HG03520 (cell line): ENCODE measurements at regions not wholly inside any gene's neighbourhood (a gene's known extent, or its start where the extent isn't known, plus 50 kb on each side); places are given as distances from the start of the nearest gene placed in this dataset.

Experiments used
- ATAC-seq: cut with Tn5 transposase; IDR thresholded peaks from one replicate; pipeline ENCODE4 v1.9.1; 2021; ENCODE audit warnings: mild to moderate bottlenecking, moderate library complexity; ENCODE audit not compliant: unreplicated experiment

GRCh38 chr11:116481126-116481675 is 291.6 kb downstream of the BUD13 start:
- no peak for ATAC-seq

- no peak for ATAC-seq
Measured at GRCh38 chr11:116478669-116479668, 293.8 kb downstream of the BUD13 start.

- no peak for ATAC-seq
Measured at GRCh38 chr11:116478205-116478604, 294.6 kb downstream of the BUD13 start.

GRCh38 chr11:116473790-116474346 is 298.9 kb downstream of the BUD13 start:
- no peak for ATAC-seq

- no peak for ATAC-seq
Measured at GRCh38 chr11:116473206-116473769, 299.5 kb downstream of the BUD13 start.

GRCh38 chr11:116472651-116473050 is 300.1 kb downstream of the BUD13 start:
- no peak for ATAC-seq

- ATAC-seq: no peak
Measured at GRCh38 chr11:116471608-116472256, 301.1 kb downstream of the BUD13 start.

- no peak for ATAC-seq
Measured at GRCh38 chr11:116468699-116469098, 304.1 kb downstream of the BUD13 start.

GRCh38 chr11:116467823-116468222 is 305.0 kb downstream of the BUD13 start:
- ATAC-seq: no peak

- ATAC-seq: no peak
Measured at GRCh38 chr11:116466801-116467200, 306.0 kb downstream of the BUD13 start.

GRCh38 chr11:116466191-116466590 is 306.6 kb downstream of the BUD13 start:
- ATAC-seq: no peak

- ATAC-seq: no peak
Measured at GRCh38 chr11:116465056-116465455, 307.7 kb downstream of the BUD13 start.

GRCh38 chr11:116461789-116462188 is 311.0 kb downstream of the BUD13 start:
- ATAC-seq: no peak

- no peak for ATAC-seq
Measured at GRCh38 chr11:116460156-116460920, 312.4 kb downstream of the BUD13 start.

- ATAC-seq: no peak
Measured at GRCh38 chr11:116459185-116460045, 313.4 kb downstream of the BUD13 start.

GRCh38 chr11:116458546-116458945 is 314.2 kb downstream of the BUD13 start:
- ATAC-seq: no peak

- no peak for ATAC-seq
Measured at GRCh38 chr11:116457336-116458007, 315.3 kb downstream of the BUD13 start.

GRCh38 chr11:116454951-116455350 is 317.8 kb downstream of the BUD13 start:
- ATAC-seq: no peak
